AG10803 (cell line): ENCODE measurements at regions not wholly inside any gene's neighbourhood (a gene's known extent, or its start where the extent isn't known, plus 50 kb on each side); places are given as distances from the start of the nearest gene placed in this dataset.

ENCODE experiments used
- DNase-seq: peaks from one replicate; pipeline ENCODE4 v3.0.0; 2010; ENCODE audit warnings: low read depth
- H3K4me3 ChIP-seq: 2 replicates; pipeline ENCODE4 v1.5.1; 2011; ENCODE audit warnings: mild to moderate bottlenecking, low read length, control low read depth
- TF ChIP-seq, protein P1 (sequence below): conservative IDR thresholded peaks from 2 replicates; pipeline ENCODE4 v1.5.1; 2011; ENCODE audit warnings: mild to moderate bottlenecking, low read length, control low read depth, inconsistent platforms

- no peak for DNase-seq
- TF ChIP-seq, protein P1, sequence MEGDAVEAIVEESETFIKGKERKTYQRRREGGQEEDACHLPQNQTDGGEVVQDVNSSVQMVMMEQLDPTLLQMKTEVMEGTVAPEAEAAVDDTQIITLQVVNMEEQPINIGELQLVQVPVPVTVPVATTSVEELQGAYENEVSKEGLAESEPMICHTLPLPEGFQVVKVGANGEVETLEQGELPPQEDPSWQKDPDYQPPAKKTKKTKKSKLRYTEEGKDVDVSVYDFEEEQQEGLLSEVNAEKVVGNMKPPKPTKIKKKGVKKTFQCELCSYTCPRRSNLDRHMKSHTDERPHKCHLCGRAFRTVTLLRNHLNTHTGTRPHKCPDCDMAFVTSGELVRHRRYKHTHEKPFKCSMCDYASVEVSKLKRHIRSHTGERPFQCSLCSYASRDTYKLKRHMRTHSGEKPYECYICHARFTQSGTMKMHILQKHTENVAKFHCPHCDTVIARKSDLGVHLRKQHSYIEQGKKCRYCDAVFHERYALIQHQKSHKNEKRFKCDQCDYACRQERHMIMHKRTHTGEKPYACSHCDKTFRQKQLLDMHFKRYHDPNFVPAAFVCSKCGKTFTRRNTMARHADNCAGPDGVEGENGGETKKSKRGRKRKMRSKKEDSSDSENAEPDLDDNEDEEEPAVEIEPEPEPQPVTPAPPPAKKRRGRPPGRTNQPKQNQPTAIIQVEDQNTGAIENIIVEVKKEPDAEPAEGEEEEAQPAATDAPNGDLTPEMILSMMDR = no peak
- H3K4me3 ChIP-seq = no peak overlapping the region
Measured at GRCh38 chr18:52289392-52289791, 50.6 kb upstream of the DCC start.
